PC-9 (cell line): ENCODE measurements at regions not wholly inside any gene's neighbourhood (a gene's known extent, or its start where the extent isn't known, plus 50 kb on each side); places are given as distances from the start of the nearest gene placed in this dataset.

ENCODE experiments used
- BruUV-seq: library from RNA; stranded (reverse); fragments of 400-500 nt; replicated peaks from 2 replicates; lab custom pipeline; 2021; lab: Mats Ljungman, UMichigan
- CTCF ChIA-PET: fragments of 300-600 bp; sonication (Branson Sonifier 250); formaldehyde crosslinking; loops from one replicate; lab custom pipeline; 2022; ENCODE audit warnings: antibody characterized with exemption; lab: Charles Lee
- POLR2A ChIA-PET: fragments of 300-600 bp; sonication (Branson Sonifier 250); formaldehyde crosslinking; loops from one replicate; lab custom pipeline; 2022; ENCODE audit warnings: antibody characterized with exemption; ENCODE audit not compliant: unreplicated experiment; lab: Charles Lee
- DNase-seq, 2 experiments: peaks; one replicate each; pipeline versions ENCODE4 v3.0.0 to v3.0.0-alpha.2; 2015 to 2022; ENCODE audit warnings: mixed read lengths in 1 of 2
- H2AFZ ChIP-seq: fragments of 200-600 bp; sonication (generic); 2 replicates; pipeline ENCODE4 v1.8.1; 2017; ENCODE audit warnings: antibody characterized with exemption
- H3F3A ChIP-seq: fragments of 200-600 bp; sonication (generic); 2 replicates; pipeline ENCODE4 v1.8.1; 2017; ENCODE audit warnings: antibody characterized with exemption, mild to moderate bottlenecking, low read depth; ENCODE audit not compliant: insufficient read depth
- H3K27ac ChIP-seq: fragments of 200-600 bp; sonication (generic); 2 replicates; pipeline ENCODE4 v1.6.1; 2016; ENCODE audit warnings: mixed run types
- H3K27me3 ChIP-seq: fragments of 200-600 bp; sonication (generic); 2 replicates; pipeline ENCODE4 v1.6.1; 2016; ENCODE audit warnings: low read depth, mixed run types; ENCODE audit not compliant: insufficient read depth
- H3K36me3 ChIP-seq: fragments of 200-600 bp; sonication (generic); 2 replicates; pipeline ENCODE4 v1.6.1; 2016; ENCODE audit warnings: low read depth, mixed run types
- H3K4me1 ChIP-seq: fragments of 200-600 bp; sonication (generic); replicated peaks from 2 replicates; pipeline ENCODE4 v1.6.1; 2016; ENCODE audit warnings: mixed run types; ENCODE audit not compliant: insufficient read depth
- H3K4me2 ChIP-seq: fragments of 200-600 bp; sonication (generic); 2 replicates; pipeline ENCODE4 v1.6.1; 2017; ENCODE audit warnings: mixed run types
- H3K4me3 ChIP-seq: fragments of 200-600 bp; sonication (generic); 2 replicates; pipeline ENCODE4 v1.6.1; 2016; ENCODE audit warnings: mixed run types
- H3K79me2 ChIP-seq: fragments of 200-600 bp; sonication (generic); 2 replicates; pipeline ENCODE4 v1.6.1; 2017; ENCODE audit warnings: low read depth, mixed run types
- H3K9me2 ChIP-seq: fragments of 200-600 bp; sonication (generic); 2 replicates; pipeline ENCODE4 v1.8.1; 2017; ENCODE audit warnings: mild to moderate bottlenecking; ENCODE audit not compliant: insufficient read depth
- H3K9me3 ChIP-seq: fragments of 200-600 bp; sonication (generic); 2 replicates; pipeline ENCODE4 v1.8.1; 2016; ENCODE audit warnings: low read depth; ENCODE audit not compliant: insufficient read depth
- H4K20me1 ChIP-seq: fragments of 200-600 bp; sonication (generic); 2 replicates; pipeline ENCODE4 v1.8.1; 2017; ENCODE audit not compliant: insufficient read depth
- CTCF ChIP-seq: fragments of 200-600 bp; sonication (generic); conservative IDR thresholded peaks from 2 replicates; pipeline ENCODE4 v1.6.1; 2017; ENCODE audit warnings: mixed run types, antibody characterized with exemption, mild to moderate bottlenecking, moderate library complexity
- EZH2 ChIP-seq: fragments of 200-600 bp; sonication (generic); IDR thresholded peaks from 2 replicates; pipeline ENCODE4 v1.8.0; 2017; ENCODE audit warnings: antibody characterized with exemption, low read depth
- intact Hi-C: fragments of 100-400 bp; cut with micrococcal nuclease; formaldehyde crosslinking; loops from one replicate; pipeline ENCODE4 v1.10.0; 2022; ENCODE audit not compliant: unreplicated experiment

GRCh38 chr9:135374591-135374990, 105.0 kb upstream of the PPP1R26 start:
- H3K27me3 ChIP-seq = peaks cover 93% of the 10 kb centered on the region
- no peaks in the 10 kb centered on the region for H3F3A ChIP-seq
- H2AFZ ChIP-seq = no peak overlapping the region
- no peak overlapping the region for H3K4me2 ChIP-seq
- H4K20me1 ChIP-seq = no peaks in the 10 kb centered on the region
- H3K9me3 ChIP-seq = no peaks in the 10 kb centered on the region
- no TSS peak for BruUV-seq
- DNase-seq = no peak
- ChIA-PET POLR2A (no interaction called here), CTCF (no interaction called here)
- no peak overlapping the region for H3K4me3 ChIP-seq
- no peaks in the 10 kb centered on the region for H3K79me2 ChIP-seq
- H3K36me3 ChIP-seq = no peaks in the 10 kb centered on the region
- no peaks in the 10 kb centered on the region for H3K4me1 ChIP-seq
- H3K27ac ChIP-seq = no peak overlapping the region
- TF ChIP-seq CTCF (no peak), EZH2 (no peak)
- intact Hi-C loops = no loop called here
- no peaks in the 10 kb centered on the region for H3K9me2 ChIP-seq

DNA sequence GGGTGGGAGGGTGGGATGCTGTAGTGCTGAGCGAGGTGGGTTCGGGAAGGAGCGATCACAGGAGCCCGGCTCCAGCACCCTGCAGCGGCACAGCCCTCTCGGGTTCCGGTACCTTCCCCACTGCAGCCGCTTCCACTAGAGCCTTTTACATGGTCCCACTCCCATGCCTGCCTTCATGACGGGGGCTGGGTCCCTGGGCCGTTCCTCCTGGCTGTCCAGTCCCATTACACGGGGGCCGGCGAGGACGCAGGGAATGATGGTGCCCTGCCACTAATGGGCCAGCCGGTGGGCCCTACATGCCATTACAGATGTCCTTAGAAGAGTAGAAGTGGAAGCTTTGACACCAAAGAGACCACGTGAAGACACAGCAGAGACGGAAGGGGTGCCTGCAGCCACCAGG, 104.6 kb upstream of the PPP1R26 start:
- Histone ChIP-seq H3K27ac (no peak overlapping the region), H2AFZ (no peak overlapping the region), H3K36me3 (no peaks in the 10 kb centered on the region), H4K20me1 (no peaks in the 10 kb centered on the region), H3K79me2 (no peaks in the 10 kb centered on the region), H3K4me3 (no peak overlapping the region), H3K4me2 (no peak overlapping the region), H3F3A (no peaks in the 10 kb centered on the region), H3K9me2 (no peaks in the 10 kb centered on the region), H3K9me3 (no peaks in the 10 kb centered on the region), H3K27me3 (peaks cover 93% of the 10 kb centered on the region), H3K4me1 (no peaks in the 10 kb centered on the region)
- BruUV-seq = no TSS peak
- ChIA-PET POLR2A (no interaction called here), CTCF (no interaction called here)
- intact Hi-C loops = no loop called here
- no peak for TF ChIP-seq EZH2
- no peak for TF ChIP-seq CTCF
- DNase-seq = no peak

- H3K4me3 ChIP-seq = no peak overlapping the region
- H2AFZ ChIP-seq = no peak overlapping the region
- H3K79me2 ChIP-seq = no peaks in the 10 kb centered on the region
- no peaks in the 10 kb centered on the region for H3F3A ChIP-seq
- ChIA-PET POLR2A (no interaction called here), CTCF (no interaction called here)
- TF ChIP-seq CTCF (no peak), EZH2 (no peak)
- no peaks in the 10 kb centered on the region for H3K36me3 ChIP-seq
- H3K27me3 ChIP-seq = peaks cover 93% of the 10 kb centered on the region
- H4K20me1 ChIP-seq = no peaks in the 10 kb centered on the region
- no TSS peak for BruUV-seq
- no peaks in the 10 kb centered on the region for H3K4me1 ChIP-seq
- DNase-seq = no peak
- H3K9me3 ChIP-seq = no peaks in the 10 kb centered on the region
- no peak overlapping the region for H3K27ac ChIP-seq
- H3K9me2 ChIP-seq = no peaks in the 10 kb centered on the region
- H3K4me2 ChIP-seq = no peak overlapping the region
- intact Hi-C loops = no loop called here
Measured at GRCh38 chr9:135376511-135377265, 102.9 kb upstream of the PPP1R26 start.
